SK-N-SH treated with all-trans-retinoic acid at 6 μM for 48 hours (cell line): ENCODE measurements at regions not wholly inside any gene's neighbourhood (a gene's known extent, or its start where the extent isn't known, plus 50 kb on each side); places are given as distances from the start of the nearest gene placed in this dataset.
"Not testable (repeated sequence)": the region's sequence is repeated elsewhere in the genome, so short reads cannot be mapped to it uniquely, and the experiment has no call there.

Experiments used
- ATAC-seq: fragments of 200-7000 bp; cut with Tn5 transposase; 3 replicates; pipeline ENCODE4 v1.9.1; 2020; ENCODE audit warnings: mild to moderate bottlenecking, moderate library complexity
- ARNTL ChIP-seq: fragments of 450-650 bp; formaldehyde crosslinking; IDR thresholded peaks from 2 replicates; pipeline ENCODE4 v1.5.0; 2020; ENCODE audit warnings: low read depth, mild to moderate bottlenecking, moderate library complexity, borderline replicate concordance
- BACH2 ChIP-seq: fragments of 250-450 bp; sonication (Bioruptor Pico); IDR thresholded peaks from 2 replicates; pipeline ENCODE4 v1.9.0; 2021; ENCODE audit warnings: mild to moderate bottlenecking, borderline replicate concordance
- CSDC2 ChIP-seq: fragments of 250-450 bp; sonication (Bioruptor Pico); IDR thresholded peaks from 2 replicates; pipeline ENCODE4 v1.5.0; 2020; ENCODE audit warnings: mild to moderate bottlenecking, moderate library complexity
- ESRRG ChIP-seq: fragments of 250-450 bp; sonication (Bioruptor Pico); IDR thresholded peaks from 2 replicates; pipeline ENCODE4 v1.6.1; 2021; ENCODE audit warnings: mild to moderate bottlenecking
- GLIS3 ChIP-seq: fragments of 250-450 bp; sonication (Bioruptor Pico); IDR thresholded peaks from 2 replicates; pipeline ENCODE4 v1.5.0; 2020; ENCODE audit warnings: mild to moderate bottlenecking, moderate library complexity
- ISL1 ChIP-seq: fragments of 250-450 bp; sonication (Bioruptor Pico); IDR thresholded peaks from 2 replicates; pipeline ENCODE4 v2.1.2; 2022; ENCODE audit warnings: mild to moderate bottlenecking, moderate library complexity
- OSR1 ChIP-seq: fragments of 250-450 bp; sonication (Bioruptor Pico); IDR thresholded peaks from 2 replicates; pipeline ENCODE4 v1.8.0; 2022; ENCODE audit warnings: moderate library complexity, mild to moderate bottlenecking, inconsistent platforms
- PPARA ChIP-seq: fragments of 250-450 bp; sonication (Bioruptor Pico); IDR thresholded peaks from 2 replicates; pipeline ENCODE4 v1.5.0; 2020; ENCODE audit warnings: mild to moderate bottlenecking, borderline replicate concordance
- RARB ChIP-seq: fragments of 250-450 bp; sonication (Bioruptor Pico); IDR thresholded peaks from 2 replicates; pipeline ENCODE4 v1.8.0; 2021; ENCODE audit warnings: mild to moderate bottlenecking, moderate library complexity
- SNAI2 ChIP-seq: fragments of 250-450 bp; sonication (Bioruptor Pico); IDR thresholded peaks from 2 replicates; pipeline ENCODE4 v1.5.0; 2020; ENCODE audit warnings: mild to moderate bottlenecking, moderate library complexity
- TCF4 ChIP-seq: fragments of 250-450 bp; sonication (Bioruptor Pico); IDR thresholded peaks from 2 replicates; pipeline ENCODE4 v1.8.0; 2021; ENCODE audit warnings: mild to moderate bottlenecking, moderate library complexity, borderline replicate concordance
- TOX ChIP-seq: fragments of 250-450 bp; sonication (Bioruptor Pico); IDR thresholded peaks from 2 replicates; pipeline ENCODE4 v1.8.0; 2021; ENCODE audit warnings: mild to moderate bottlenecking, moderate library complexity, borderline replicate concordance
- ZC3H10 ChIP-seq: fragments of 250-450 bp; sonication (Bioruptor Pico); IDR thresholded peaks from 2 replicates; pipeline ENCODE4 v1.5.1; 2021; ENCODE audit warnings: mild to moderate bottlenecking, moderate library complexity
- ZFP3 ChIP-seq: fragments of 250-450 bp; sonication (Bioruptor Pico); IDR thresholded peaks from 2 replicates; pipeline ENCODE4 v1.5.0; 2020; ENCODE audit warnings: mild to moderate bottlenecking, moderate library complexity
- ZNF70 ChIP-seq: fragments of 450-650 bp; formaldehyde crosslinking; IDR thresholded peaks from 2 replicates; pipeline ENCODE4 v1.5.0; 2020; ENCODE audit warnings: mild to moderate bottlenecking, moderate library complexity
- ZNF8 ChIP-seq: fragments of 450-650 bp; formaldehyde crosslinking; IDR thresholded peaks from 2 replicates; pipeline ENCODE4 v1.5.0; 2020; ENCODE audit warnings: mild to moderate bottlenecking, moderate library complexity
- TF ChIP-seq, protein P1 (sequence below): fragments of 250-450 bp; sonication (Bioruptor Pico); IDR thresholded peaks from 2 replicates; pipeline ENCODE4 v1.8.0; 2021; ENCODE audit warnings: low read depth, mild to moderate bottlenecking, moderate library complexity, borderline replicate concordance
- TF ChIP-seq, protein P2 (sequence below): fragments of 250-450 bp; sonication (Bioruptor Pico); IDR thresholded peaks from 2 replicates; pipeline ENCODE4 v1.5.1; 2021; ENCODE audit warnings: mild to moderate bottlenecking, moderate library complexity
- TF ChIP-seq, protein P3 (sequence below): fragments of 250-450 bp; sonication (Bioruptor Pico); IDR thresholded peaks from 2 replicates; pipeline ENCODE4 v1.5.1; 2020; ENCODE audit warnings: low read depth, mild to moderate bottlenecking, moderate library complexity
- TF ChIP-seq, protein P4 (sequence below): fragments of 250-450 bp; sonication (Bioruptor Pico); IDR thresholded peaks from 2 replicates; pipeline ENCODE4 v1.8.0; 2020; ENCODE audit warnings: mild to moderate bottlenecking, moderate library complexity, borderline replicate concordance
- TF ChIP-seq, protein P5 (sequence below): fragments of 250-450 bp; sonication (Bioruptor Pico); IDR thresholded peaks from 2 replicates; pipeline ENCODE4 v1.5.0; 2020; ENCODE audit warnings: mild to moderate bottlenecking, moderate library complexity

DNA sequence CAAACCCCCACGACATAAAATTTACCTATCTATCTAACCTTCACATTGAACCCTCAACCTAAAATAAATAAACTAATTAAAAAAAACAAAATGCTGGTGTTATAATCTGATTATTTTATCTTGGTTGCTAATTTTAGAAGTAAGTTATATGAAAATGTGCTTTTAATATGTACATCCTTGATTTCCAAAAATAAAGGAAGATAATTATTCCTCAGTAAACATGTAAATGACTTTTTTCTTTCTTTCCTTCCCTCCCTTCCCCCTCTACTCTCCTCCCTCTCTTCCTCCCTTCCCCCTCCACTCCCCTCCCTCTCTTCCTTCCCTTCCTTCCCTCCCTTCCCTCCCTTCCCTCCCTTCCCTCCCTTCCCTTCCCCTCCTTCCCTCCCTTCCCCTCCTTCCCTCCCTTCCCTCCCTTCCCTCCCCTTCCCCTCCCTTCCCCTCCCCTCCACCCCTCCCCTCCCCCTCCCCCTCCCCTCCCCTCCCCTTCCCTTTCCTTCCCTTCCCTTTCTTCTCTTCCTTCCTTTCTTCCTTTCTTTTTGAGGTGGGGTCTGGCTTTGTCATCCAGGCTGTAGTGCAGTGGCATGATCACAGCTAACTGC, 180.0 kb upstream of the GIMD1 start:
- TF ChIP-seq ZNF70 (CRISPR knock-in tag), result no peak
- no peak for TF ChIP-seq ISL1 (CRISPR knock-in tag)
- TF ChIP-seq TCF4 (CRISPR knock-in tag), result no peak
- no peak for TF ChIP-seq CSDC2 (CRISPR knock-in tag)
- TF ChIP-seq GLIS3 (CRISPR knock-in tag), result no peak
- no peak for TF ChIP-seq PPARA (CRISPR knock-in tag)
- TF ChIP-seq, protein P1, sequence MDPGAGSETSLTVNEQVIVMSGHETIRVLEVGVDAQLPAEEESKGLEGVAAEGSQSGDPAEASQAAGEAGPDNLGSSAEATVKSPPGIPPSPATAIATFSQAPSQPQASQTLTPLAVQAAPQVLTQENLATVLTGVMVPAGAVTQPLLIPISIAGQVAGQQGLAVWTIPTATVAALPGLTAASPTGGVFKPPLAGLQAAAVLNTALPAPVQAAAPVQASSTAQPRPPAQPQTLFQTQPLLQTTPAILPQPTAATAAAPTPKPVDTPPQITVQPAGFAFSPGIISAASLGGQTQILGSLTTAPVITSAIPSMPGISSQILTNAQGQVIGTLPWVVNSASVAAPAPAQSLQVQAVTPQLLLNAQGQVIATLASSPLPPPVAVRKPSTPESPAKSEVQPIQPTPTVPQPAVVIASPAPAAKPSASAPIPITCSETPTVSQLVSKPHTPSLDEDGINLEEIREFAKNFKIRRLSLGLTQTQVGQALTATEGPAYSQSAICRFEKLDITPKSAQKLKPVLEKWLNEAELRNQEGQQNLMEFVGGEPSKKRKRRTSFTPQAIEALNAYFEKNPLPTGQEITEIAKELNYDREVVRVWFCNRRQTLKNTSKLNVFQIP (CRISPR knock-in tag), result no peak

DNA sequence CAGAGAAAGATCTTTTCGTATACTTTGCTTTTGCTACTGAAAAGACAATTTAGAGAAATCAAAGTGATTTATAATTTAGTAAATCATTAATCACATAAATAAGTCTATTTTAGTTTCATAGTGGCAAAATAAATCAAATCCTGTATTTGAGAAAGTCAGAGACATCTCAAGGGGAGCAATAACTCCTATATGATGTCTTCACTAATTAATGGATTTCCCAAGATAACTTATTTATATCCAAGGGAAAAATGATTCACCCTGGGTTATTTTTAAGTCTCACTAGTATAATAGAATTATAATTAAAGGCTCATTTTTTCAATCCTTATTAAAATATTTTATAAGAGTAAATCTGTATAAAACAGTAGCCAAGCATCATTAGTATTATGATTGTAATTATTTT, 177.8 kb upstream of the GIMD1 start:
- TF ChIP-seq, protein P2, sequence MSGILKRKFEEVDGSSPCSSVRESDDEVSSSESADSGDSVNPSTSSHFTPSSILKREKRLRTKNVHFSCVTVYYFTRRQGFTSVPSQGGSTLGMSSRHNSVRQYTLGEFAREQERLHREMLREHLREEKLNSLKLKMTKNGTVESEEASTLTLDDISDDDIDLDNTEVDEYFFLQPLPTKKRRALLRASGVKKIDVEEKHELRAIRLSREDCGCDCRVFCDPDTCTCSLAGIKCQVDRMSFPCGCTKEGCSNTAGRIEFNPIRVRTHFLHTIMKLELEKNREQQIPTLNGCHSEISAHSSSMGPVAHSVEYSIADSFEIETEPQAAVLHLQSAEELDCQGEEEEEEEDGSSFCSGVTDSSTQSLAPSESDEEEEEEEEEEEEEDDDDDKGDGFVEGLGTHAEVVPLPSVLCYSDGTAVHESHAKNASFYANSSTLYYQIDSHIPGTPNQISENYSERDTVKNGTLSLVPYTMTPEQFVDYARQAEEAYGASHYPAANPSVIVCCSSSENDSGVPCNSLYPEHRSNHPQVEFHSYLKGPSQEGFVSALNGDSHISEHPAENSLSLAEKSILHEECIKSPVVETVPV (CRISPR knock-in tag), result no peak
- TF ChIP-seq CSDC2 (CRISPR knock-in tag) (no peak), RARB (CRISPR knock-in tag) (no peak), ISL1 (CRISPR knock-in tag) (peak; percentile 37), PPARA (CRISPR knock-in tag) (no peak), ZC3H10 (CRISPR knock-in tag) (peak; percentile 91), TOX (CRISPR knock-in tag) (peak; percentile 44; the same call in 1 of the 2 replicates)
- ATAC-seq, result no peak

More for the DNA sequence above, 180.0 kb upstream of the GIMD1 start:
- no peak for ATAC-seq

DNA sequence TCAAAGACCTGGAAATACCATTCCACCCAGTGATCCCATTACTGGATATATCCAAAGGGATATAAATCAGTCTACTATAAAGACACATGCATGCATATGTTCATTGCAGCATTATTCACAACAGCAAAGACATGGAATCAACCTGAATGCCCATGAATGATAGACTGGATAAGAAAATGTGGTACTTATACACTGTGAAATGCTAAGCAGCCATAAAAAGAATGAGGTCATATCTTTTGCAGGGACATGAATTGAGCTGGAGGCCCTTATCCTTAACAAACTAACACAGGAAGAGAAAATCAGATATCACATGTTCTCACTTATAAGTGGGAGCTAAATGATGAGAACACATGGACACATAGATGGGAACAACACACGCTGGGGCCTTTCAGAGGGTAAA, 174.0 kb upstream of the GIMD1 start:
- ATAC-seq, result not testable (repeated sequence)

DNA sequence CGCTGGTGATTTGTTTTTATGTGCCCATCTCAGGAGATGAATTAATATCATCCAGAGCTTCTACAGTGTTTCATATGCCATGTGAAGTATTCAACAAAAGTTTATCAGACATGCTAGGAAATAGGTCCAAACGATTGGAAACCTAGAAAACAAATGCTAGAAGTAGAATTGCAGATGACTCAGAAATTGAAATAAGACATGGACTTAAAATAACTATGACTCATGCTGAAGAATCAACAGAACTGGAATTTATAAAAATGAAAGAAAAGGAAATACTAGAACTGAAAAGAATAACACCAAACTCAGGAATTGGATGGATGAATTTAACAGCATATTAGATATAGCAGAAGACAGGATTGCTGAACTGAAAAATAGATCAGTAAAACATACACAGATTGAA, 172.7 kb upstream of the GIMD1 start:
- TF ChIP-seq OSR1 (CRISPR knock-in tag) (no peak), RARB (CRISPR knock-in tag) (no peak), ISL1 (CRISPR knock-in tag) (no peak), BACH2 (no peak), ZNF8 (CRISPR knock-in tag) (no peak), ESRRG (CRISPR knock-in tag) (no peak), ZNF70 (CRISPR knock-in tag) (no peak), CSDC2 (CRISPR knock-in tag) (no peak), SNAI2 (no peak), ARNTL (CRISPR knock-in tag) (no peak), TOX (CRISPR knock-in tag) (no peak), ZC3H10 (CRISPR knock-in tag) (no peak), TCF4 (CRISPR knock-in tag) (no peak), ZFP3 (CRISPR knock-in tag) (no peak), GLIS3 (CRISPR knock-in tag) (no peak)
- TF ChIP-seq, protein P3, sequence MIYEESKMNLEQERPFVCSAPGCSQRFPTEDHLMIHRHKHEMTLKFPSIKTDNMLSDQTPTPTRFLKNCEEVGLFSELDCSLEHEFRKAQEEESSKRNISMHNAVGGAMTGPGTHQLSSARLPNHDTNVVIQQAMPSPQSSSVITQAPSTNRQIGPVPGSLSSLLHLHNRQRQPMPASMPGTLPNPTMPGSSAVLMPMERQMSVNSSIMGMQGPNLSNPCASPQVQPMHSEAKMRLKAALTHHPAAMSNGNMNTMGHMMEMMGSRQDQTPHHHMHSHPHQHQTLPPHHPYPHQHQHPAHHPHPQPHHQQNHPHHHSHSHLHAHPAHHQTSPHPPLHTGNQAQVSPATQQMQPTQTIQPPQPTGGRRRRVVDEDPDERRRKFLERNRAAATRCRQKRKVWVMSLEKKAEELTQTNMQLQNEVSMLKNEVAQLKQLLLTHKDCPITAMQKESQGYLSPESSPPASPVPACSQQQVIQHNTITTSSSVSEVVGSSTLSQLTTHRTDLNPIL (CRISPR knock-in tag), result no peak
- TF ChIP-seq, protein P1 (CRISPR knock-in tag), result no peak
- TF ChIP-seq, protein P4, sequence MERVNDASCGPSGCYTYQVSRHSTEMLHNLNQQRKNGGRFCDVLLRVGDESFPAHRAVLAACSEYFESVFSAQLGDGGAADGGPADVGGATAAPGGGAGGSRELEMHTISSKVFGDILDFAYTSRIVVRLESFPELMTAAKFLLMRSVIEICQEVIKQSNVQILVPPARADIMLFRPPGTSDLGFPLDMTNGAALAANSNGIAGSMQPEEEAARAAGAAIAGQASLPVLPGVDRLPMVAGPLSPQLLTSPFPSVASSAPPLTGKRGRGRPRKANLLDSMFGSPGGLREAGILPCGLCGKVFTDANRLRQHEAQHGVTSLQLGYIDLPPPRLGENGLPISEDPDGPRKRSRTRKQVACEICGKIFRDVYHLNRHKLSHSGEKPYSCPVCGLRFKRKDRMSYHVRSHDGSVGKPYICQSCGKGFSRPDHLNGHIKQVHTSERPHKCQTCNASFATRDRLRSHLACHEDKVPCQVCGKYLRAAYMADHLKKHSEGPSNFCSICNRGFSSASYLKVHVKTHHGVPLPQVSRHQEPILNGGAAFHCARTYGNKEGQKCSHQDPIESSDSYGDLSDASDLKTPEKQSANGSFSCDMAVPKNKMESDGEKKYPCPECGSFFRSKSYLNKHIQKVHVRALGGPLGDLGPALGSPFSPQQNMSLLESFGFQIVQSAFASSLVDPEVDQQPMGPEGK (CRISPR knock-in tag), result no peak
- TF ChIP-seq, protein P5, sequence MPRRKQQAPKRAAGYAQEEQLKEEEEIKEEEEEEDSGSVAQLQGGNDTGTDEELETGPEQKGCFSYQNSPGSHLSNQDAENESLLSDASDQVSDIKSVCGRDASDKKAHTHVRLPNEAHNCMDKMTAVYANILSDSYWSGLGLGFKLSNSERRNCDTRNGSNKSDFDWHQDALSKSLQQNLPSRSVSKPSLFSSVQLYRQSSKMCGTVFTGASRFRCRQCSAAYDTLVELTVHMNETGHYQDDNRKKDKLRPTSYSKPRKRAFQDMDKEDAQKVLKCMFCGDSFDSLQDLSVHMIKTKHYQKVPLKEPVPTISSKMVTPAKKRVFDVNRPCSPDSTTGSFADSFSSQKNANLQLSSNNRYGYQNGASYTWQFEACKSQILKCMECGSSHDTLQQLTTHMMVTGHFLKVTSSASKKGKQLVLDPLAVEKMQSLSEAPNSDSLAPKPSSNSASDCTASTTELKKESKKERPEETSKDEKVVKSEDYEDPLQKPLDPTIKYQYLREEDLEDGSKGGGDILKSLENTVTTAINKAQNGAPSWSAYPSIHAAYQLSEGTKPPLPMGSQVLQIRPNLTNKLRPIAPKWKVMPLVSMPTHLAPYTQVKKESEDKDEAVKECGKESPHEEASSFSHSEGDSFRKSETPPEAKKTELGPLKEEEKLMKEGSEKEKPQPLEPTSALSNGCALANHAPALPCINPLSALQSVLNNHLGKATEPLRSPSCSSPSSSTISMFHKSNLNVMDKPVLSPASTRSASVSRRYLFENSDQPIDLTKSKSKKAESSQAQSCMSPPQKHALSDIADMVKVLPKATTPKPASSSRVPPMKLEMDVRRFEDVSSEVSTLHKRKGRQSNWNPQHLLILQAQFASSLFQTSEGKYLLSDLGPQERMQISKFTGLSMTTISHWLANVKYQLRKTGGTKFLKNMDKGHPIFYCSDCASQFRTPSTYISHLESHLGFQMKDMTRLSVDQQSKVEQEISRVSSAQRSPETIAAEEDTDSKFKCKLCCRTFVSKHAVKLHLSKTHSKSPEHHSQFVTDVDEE (CRISPR knock-in tag), result no peak
- TF ChIP-seq, protein P2 (CRISPR knock-in tag), result no peak
- ATAC-seq, result peak; percentile 86
